ENCODE measurements at regions not wholly inside any gene's neighbourhood (a gene's known extent, or its start where the extent isn't known, plus 50 kb on each side); places are given as distances from the start of the nearest gene placed in this dataset.

DNA sequence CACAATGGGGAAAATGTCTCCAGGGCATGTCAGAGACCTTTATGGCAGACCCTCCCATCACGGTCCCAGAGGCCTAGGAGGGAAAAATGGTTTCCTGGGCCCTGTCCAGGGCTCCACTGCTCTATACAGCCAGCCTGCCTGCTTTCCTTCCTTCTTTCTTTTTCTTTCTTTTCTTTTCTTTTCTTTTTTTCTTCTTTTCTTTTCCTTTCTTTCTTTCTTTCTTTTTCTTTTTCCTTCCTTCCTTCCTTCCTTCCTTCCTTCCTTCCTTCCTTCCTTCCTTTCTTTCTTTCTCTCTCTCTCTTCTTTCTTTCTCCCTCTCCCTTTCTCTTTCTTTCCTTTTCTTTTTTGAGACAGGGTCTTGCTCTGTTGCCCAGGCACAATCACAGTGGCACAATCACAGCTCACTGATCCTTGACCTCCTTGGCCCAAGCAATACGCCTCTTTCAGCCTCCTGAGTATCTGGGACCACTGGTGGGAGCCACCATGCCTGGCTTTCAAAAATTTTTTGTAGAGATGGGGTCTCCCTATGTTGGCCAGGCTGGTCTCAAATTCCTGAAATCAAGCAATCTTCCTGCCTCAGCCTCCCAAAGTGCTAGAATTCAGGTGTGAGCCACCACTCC lies 106.9 kb downstream of the BACH1 start:
- Histone ChIP-seq H3K9ac (ENCODE audit: control insufficient read depth, insufficient read depth, low read length) (no peak overlapping the region), H3K27ac (ENCODE audit: control insufficient read depth, insufficient read depth) (no peak overlapping the region), H3K4me3 (no peak overlapping the region), H3K4me1 (ENCODE audit: control insufficient read depth, insufficient read depth, low read length) (no peaks in the 10 kb centered on the region), H3K9me3 (replicated peaks; ENCODE audit: control insufficient read depth, insufficient read depth, low read length) (no peaks in the 10 kb centered on the region; the same call in 2 of the 3 replicates), H3K27me3 (replicated peaks in 1 of 2; ENCODE audit: control insufficient read depth in 2 of 2, insufficient read depth in 2 of 2, low read length in 1 of 2) (no peaks in the 10 kb centered on the region), H2AFZ (ENCODE audit: control insufficient read depth, low read depth, low read length) (no peak overlapping the region), H3K4me2 (ENCODE audit: control insufficient read depth, insufficient read depth) (no peak overlapping the region), H4K20me1 (ENCODE audit: control insufficient read depth, insufficient read depth) (no peaks in the 10 kb centered on the region), H3K79me2 (ENCODE audit: control insufficient read depth, insufficient read depth, low read length) (no peaks in the 10 kb centered on the region), H3K36me3 (ENCODE audit: control insufficient read depth in 2 of 2, insufficient read depth in 2 of 2, low read length in 1 of 2) (no peaks in the 10 kb centered on the region)
- CTCF ChIA-PET: no interaction called here
- BruUV-seq (replicated peaks): no TSS peak
- WGBS (ENCODE audit: insufficient coverage, insufficient replicate concordance, low lambda C conversion rate, missing lambda C conversion rate): 59% methylated on average over 2 of the region's 2 CpGs
- no peak for ATAC-seq
- intact Hi-C loops (cut with micrococcal nuclease; ENCODE audit: unreplicated experiment) (no loop called here), in situ Hi-C loops (cut with MboI) (no loop called here)
- RAD21 ChIA-PET (ENCODE audit: unreplicated experiment): no interaction called here
- no peak for DNase-seq (ENCODE audit: low read depth, low spot score)
- no peak for FAIRE-seq
- POLR2A ChIA-PET: no interaction called here
- SMC1A ChIA-PET (ENCODE audit: uncharacterized antibody, unreplicated experiment): no interaction called here
- TF ChIP-seq RBBP5 (conservative IDR thresholded peaks at IDR 0.05): no peak
- no peak for TF ChIP-seq MEF2A (IDR thresholded peaks at IDR 0.05; ENCODE audit: insufficient read depth, low read depth, low read length)
- TF ChIP-seq MXI1 (IDR thresholded peaks at IDR 0.05; ENCODE audit: low read depth, low read length): no peak
- no peak for TF ChIP-seq BRCA1 (IDR thresholded peaks at IDR 0.05; ENCODE audit: low read depth, low read length)
- no peak for TF ChIP-seq CREB1 (IDR thresholded peaks at IDR 0.05; ENCODE audit: low read depth)
- no peak for TF ChIP-seq FOXK2 (IDR thresholded peaks at IDR 0.05)
- no peak for TF ChIP-seq TCF7 (IDR thresholded peaks at IDR 0.05; ENCODE audit: borderline replicate concordance)
- no peak for TF ChIP-seq YY1 (IDR thresholded peaks at IDR 0.05; ENCODE audit: low read depth, low read length)
- no peak for TF ChIP-seq KAT2A (conservative IDR thresholded peaks at IDR 0.05; ENCODE audit: control insufficient read depth, low read depth, low read length)
- TF ChIP-seq, protein P1, sequence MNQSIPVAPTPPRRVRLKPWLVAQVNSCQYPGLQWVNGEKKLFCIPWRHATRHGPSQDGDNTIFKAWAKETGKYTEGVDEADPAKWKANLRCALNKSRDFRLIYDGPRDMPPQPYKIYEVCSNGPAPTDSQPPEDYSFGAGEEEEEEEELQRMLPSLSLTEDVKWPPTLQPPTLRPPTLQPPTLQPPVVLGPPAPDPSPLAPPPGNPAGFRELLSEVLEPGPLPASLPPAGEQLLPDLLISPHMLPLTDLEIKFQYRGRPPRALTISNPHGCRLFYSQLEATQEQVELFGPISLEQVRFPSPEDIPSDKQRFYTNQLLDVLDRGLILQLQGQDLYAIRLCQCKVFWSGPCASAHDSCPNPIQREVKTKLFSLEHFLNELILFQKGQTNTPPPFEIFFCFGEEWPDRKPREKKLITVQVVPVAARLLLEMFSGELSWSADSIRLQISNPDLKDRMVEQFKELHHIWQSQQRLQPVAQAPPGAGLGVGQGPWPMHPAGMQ (IDR thresholded peaks at IDR 0.05; ENCODE audit: borderline replicate concordance): no peak
- TF ChIP-seq, protein P2, sequence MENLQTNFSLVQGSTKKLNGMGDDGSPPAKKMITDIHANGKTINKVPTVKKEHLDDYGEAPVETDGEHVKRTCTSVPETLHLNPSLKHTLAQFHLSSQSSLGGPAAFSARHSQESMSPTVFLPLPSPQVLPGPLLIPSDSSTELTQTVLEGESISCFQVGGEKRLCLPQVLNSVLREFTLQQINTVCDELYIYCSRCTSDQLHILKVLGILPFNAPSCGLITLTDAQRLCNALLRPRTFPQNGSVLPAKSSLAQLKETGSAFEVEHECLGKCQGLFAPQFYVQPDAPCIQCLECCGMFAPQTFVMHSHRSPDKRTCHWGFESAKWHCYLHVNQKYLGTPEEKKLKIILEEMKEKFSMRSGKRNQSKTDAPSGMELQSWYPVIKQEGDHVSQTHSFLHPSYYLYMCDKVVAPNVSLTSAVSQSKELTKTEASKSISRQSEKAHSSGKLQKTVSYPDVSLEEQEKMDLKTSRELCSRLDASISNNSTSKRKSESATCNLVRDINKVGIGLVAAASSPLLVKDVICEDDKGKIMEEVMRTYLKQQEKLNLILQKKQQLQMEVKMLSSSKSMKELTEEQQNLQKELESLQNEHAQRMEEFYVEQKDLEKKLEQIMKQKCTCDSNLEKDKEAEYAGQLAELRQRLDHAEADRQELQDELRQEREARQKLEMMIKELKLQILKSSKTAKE (IDR thresholded peaks at IDR 0.05; ENCODE audit: low read depth, poor library complexity, severe bottlenecking): no peak
- TF ChIP-seq NFYA (IDR thresholded peaks at IDR 0.05; ENCODE audit: borderline replicate concordance, low read depth, low read length): no peak
